ENCODE measurements at regions not wholly inside any gene's neighbourhood (a gene's known extent, or its start where the extent isn't known, plus 50 kb on each side); places are given as distances from the start of the nearest gene placed in this dataset.

- no peak for TF ChIP-seq SP1 (IDR thresholded peaks at IDR 0.05)
- TF ChIP-seq, protein P1, sequence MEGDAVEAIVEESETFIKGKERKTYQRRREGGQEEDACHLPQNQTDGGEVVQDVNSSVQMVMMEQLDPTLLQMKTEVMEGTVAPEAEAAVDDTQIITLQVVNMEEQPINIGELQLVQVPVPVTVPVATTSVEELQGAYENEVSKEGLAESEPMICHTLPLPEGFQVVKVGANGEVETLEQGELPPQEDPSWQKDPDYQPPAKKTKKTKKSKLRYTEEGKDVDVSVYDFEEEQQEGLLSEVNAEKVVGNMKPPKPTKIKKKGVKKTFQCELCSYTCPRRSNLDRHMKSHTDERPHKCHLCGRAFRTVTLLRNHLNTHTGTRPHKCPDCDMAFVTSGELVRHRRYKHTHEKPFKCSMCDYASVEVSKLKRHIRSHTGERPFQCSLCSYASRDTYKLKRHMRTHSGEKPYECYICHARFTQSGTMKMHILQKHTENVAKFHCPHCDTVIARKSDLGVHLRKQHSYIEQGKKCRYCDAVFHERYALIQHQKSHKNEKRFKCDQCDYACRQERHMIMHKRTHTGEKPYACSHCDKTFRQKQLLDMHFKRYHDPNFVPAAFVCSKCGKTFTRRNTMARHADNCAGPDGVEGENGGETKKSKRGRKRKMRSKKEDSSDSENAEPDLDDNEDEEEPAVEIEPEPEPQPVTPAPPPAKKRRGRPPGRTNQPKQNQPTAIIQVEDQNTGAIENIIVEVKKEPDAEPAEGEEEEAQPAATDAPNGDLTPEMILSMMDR (IDR thresholded peaks at IDR 0.05; ENCODE audit: low read depth, low read length, missing input control), result no peak
- TF ChIP-seq HNF4A (conservative IDR thresholded peaks at IDR 0.05), result no peak
- TF ChIP-seq JUND (IDR thresholded peaks at IDR 0.05), result no peak
- no peak for TF ChIP-seq TAF1 (conservative IDR thresholded peaks at IDR 0.05)
- no peak for TF ChIP-seq MAX (IDR thresholded peaks at IDR 0.05)
- TF ChIP-seq REST (IDR thresholded peaks at IDR 0.05), result no peak
- TF ChIP-seq EGR1 (IDR thresholded peaks at IDR 0.05; ENCODE audit: low read depth in 2 of 2), result no peak
- TF ChIP-seq YY1 (IDR thresholded peaks at IDR 0.05), result no peak
- no peak for TF ChIP-seq ATF3 (IDR thresholded peaks at IDR 0.05)
- no peak for TF ChIP-seq RAD21 (IDR thresholded peaks at IDR 0.05)
- TF ChIP-seq FOXA1 (IDR thresholded peaks at IDR 0.05), result no peak
- TF ChIP-seq ZBTB33 (IDR thresholded peaks at IDR 0.05), result no peak
- no peak for TF ChIP-seq RXRA (IDR thresholded peaks at IDR 0.05)
Measured at GRCh38 chr3:96264701-96265100, 549.7 kb upstream of the EPHA6 start.
